Upper lobe of left lung (tissue), 4 donors: ENCODE measurements at regions not wholly inside any gene's neighbourhood (a gene's known extent, or its start where the extent isn't known, plus 50 kb on each side); places are given as distances from the start of the nearest gene placed in this dataset.

Experiments
- CTCF ChIP-seq, 6 experiments: fragments of 450-650 bp in 4 of 6; fragments of 200-600 bp in 2 of 6; sonication (generic) in 2 of 6; IDR thresholded peaks; one replicate each; pipeline ENCODE4 v1.5.1; 2016 to 2019; ENCODE audit warnings: antibody characterized with exemption in 6 of 6
- EP300 ChIP-seq, 4 donors: sonication (generic); formaldehyde crosslinking; IDR thresholded peaks; one replicate each; pipeline ENCODE4 v1.5.1; 2017; ENCODE audit warnings: antibody characterized with exemption in 4 of 4, control low read depth in 2 of 4
- POLR2A ChIP-seq, 4 donors: fragments of 450-650 bp; IDR thresholded peaks; one replicate each; pipeline ENCODE4 v1.5.1; 2016 to 2017; ENCODE audit warnings: antibody characterized with exemption in 4 of 4, mild to moderate bottlenecking in 2 of 4
- POLR2AphosphoS5 ChIP-seq, 2 donors: sonication (generic); formaldehyde crosslinking; IDR thresholded peaks; one replicate each; pipeline ENCODE4 v1.5.1; 2017; ENCODE audit warnings: antibody characterized with exemption in 2 of 2

GRCh38 chr14:45891417-45892080 is 638.5 kb upstream of the MIS18BP1 start:
- no peak for TF ChIP-seq POLR2A (IDR thresholded peaks at IDR 0.05)
- TF ChIP-seq CTCF (IDR thresholded peaks at IDR 0.05), result no peak
- no peak for TF ChIP-seq POLR2AphosphoS5 (IDR thresholded peaks at IDR 0.05)
- TF ChIP-seq EP300 (IDR thresholded peaks at IDR 0.05), result no peak
